22Rv1 (cell line): ENCODE measurements at regions not wholly inside any gene's neighbourhood (a gene's known extent, or its start where the extent isn't known, plus 50 kb on each side); places are given as distances from the start of the nearest gene placed in this dataset.

Source experiments
- CTCF ChIP-seq: fragments of 450-650 bp; IDR thresholded peaks from 2 replicates; pipeline ENCODE4 v1.5.1; 2017; ENCODE audit warnings: mild to moderate bottlenecking
- ZFX ChIP-seq: fragments of 450-650 bp; IDR thresholded peaks from 2 replicates; pipeline ENCODE4 v1.6.1; 2017; ENCODE audit warnings: antibody characterized with exemption, borderline replicate concordance

DNA sequence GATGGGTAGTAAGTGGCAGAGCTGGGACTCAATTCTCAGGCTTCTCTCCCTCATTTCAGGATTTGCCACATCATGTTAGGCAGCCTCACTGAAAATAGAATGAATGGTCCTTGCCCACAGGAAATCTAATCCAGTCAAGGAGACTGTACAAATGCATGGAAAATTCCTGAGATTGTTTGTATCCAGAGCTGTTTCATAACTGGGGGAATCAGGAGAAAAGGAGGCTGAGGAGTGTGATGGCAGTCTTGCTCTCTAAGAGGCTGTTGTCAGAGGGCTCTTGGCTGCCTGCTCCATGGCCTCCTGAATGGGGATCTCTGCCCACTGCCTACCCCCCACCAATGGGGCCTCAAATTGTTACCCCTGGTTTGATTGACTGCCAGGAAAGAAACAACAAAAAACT lies 141.9 kb upstream of the TNR start:
- TF ChIP-seq CTCF, result no peak
- TF ChIP-seq ZFX, result no peak
